ENCODE measurements at regions not wholly inside any gene's neighbourhood (a gene's known extent, or its start where the extent isn't known, plus 50 kb on each side); places are given as distances from the start of the nearest gene placed in this dataset.

- no peak for TF ChIP-seq ZNF274 (IDR thresholded peaks at IDR 0.05; ENCODE audit: low read depth, low read length)
- TF ChIP-seq YY1 (IDR thresholded peaks at IDR 0.05; ENCODE audit: insufficient read depth, insufficient read length), result no peak
Observed at GRCh38 chr2:204089574-204089973, 153.0 kb downstream of the ICOS start.

Data from NT2/D1 (cell line).